ENCODE measurements at regions not wholly inside any gene's neighbourhood (a gene's known extent, or its start where the extent isn't known, plus 50 kb on each side); places are given as distances from the start of the nearest gene placed in this dataset.

- H3K4me3 ChIP-seq (ENCODE audit: low read depth, low read length) = no peak overlapping the region
- no peak for TF ChIP-seq CTCF (IDR thresholded peaks at IDR 0.05; ENCODE audit: low read depth, low read length)
Observed at GRCh38 chr7:17671956-17672355, 268.3 kb downstream of the SNX13 start.

GRCh38 chr7:17672783-17673182 is 267.5 kb downstream of the SNX13 start:
- TF ChIP-seq CTCF (IDR thresholded peaks at IDR 0.05; ENCODE audit: low read depth, low read length) = no peak
- H3K4me3 ChIP-seq (ENCODE audit: low read depth, low read length) = no peak overlapping the region

- no peak for TF ChIP-seq CTCF (IDR thresholded peaks at IDR 0.05; ENCODE audit: low read depth, low read length)
- no peak overlapping the region for H3K4me3 ChIP-seq (ENCODE audit: low read depth, low read length)
Observed at GRCh38 chr7:17674166-17674942, 265.9 kb downstream of the SNX13 start.

GRCh38 chr7:17674943-17675608 is 265.2 kb downstream of the SNX13 start:
- TF ChIP-seq CTCF (IDR thresholded peaks at IDR 0.05; ENCODE audit: low read depth, low read length) = no peak
- H3K4me3 ChIP-seq (ENCODE audit: low read depth, low read length) = no peak overlapping the region

GRCh38 chr7:17677408-17677807 is 262.9 kb downstream of the SNX13 start:
- TF ChIP-seq CTCF (IDR thresholded peaks at IDR 0.05; ENCODE audit: low read depth, low read length) = no peak
- H3K4me3 ChIP-seq (ENCODE audit: low read depth, low read length) = no peak overlapping the region

GRCh38 chr7:17678896-17679295 is 261.4 kb downstream of the SNX13 start:
- no peak for TF ChIP-seq CTCF (IDR thresholded peaks at IDR 0.05; ENCODE audit: low read depth, low read length)
- H3K4me3 ChIP-seq (ENCODE audit: low read depth, low read length) = no peak overlapping the region

- no peak for TF ChIP-seq CTCF (IDR thresholded peaks at IDR 0.05; ENCODE audit: low read depth, low read length)
- H3K4me3 ChIP-seq (ENCODE audit: low read depth, low read length) = no peak overlapping the region
Observed at GRCh38 chr7:17679458-17679857, 260.8 kb downstream of the SNX13 start.
